HFF-Myc (cell line): ENCODE measurements at regions not wholly inside any gene's neighbourhood (a gene's known extent, or its start where the extent isn't known, plus 50 kb on each side); places are given as distances from the start of the nearest gene placed in this dataset.

Experiments
- DNase-seq: peaks from one replicate; pipeline ENCODE4 v3.0.0-alpha.2; 2011; ENCODE audit warnings: low read depth; ENCODE audit errors: extremely low read depth
- H3K4me3 ChIP-seq: replicated peaks from 2 replicates; pipeline ENCODE4 v1.5.1; 2011; ENCODE audit warnings: low read depth, mild to moderate bottlenecking, control low read depth, low read length
- TF ChIP-seq, protein P1 (sequence below): IDR thresholded peaks from 2 replicates; pipeline ENCODE4 v1.5.1; 2012; ENCODE audit warnings: mild to moderate bottlenecking, low read depth, low read length, control low read depth; ENCODE audit errors: missing control alignments

DNA sequence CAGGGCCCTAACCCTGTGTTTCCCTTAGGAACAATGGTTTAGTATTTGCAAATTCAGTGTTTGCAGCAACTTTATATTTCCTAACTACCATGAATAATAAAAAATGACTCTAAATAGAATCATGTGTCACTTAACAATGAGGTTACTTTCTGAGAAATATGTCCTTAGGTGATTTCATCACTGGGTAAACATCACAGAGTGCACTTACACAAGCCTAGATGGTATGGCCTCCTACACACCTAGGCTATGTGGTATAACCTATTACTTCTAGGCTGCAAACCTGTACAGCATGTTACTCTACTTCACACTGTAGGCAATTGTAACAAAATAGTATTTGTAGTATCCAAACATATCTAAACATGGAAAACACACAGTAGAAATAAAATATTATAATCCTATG lies 1174.6 kb upstream of the LRRTM3 start:
- no peak for DNase-seq
- no peak overlapping the region for H3K4me3 ChIP-seq
- TF ChIP-seq, protein P1, sequence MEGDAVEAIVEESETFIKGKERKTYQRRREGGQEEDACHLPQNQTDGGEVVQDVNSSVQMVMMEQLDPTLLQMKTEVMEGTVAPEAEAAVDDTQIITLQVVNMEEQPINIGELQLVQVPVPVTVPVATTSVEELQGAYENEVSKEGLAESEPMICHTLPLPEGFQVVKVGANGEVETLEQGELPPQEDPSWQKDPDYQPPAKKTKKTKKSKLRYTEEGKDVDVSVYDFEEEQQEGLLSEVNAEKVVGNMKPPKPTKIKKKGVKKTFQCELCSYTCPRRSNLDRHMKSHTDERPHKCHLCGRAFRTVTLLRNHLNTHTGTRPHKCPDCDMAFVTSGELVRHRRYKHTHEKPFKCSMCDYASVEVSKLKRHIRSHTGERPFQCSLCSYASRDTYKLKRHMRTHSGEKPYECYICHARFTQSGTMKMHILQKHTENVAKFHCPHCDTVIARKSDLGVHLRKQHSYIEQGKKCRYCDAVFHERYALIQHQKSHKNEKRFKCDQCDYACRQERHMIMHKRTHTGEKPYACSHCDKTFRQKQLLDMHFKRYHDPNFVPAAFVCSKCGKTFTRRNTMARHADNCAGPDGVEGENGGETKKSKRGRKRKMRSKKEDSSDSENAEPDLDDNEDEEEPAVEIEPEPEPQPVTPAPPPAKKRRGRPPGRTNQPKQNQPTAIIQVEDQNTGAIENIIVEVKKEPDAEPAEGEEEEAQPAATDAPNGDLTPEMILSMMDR: no peak

DNA sequence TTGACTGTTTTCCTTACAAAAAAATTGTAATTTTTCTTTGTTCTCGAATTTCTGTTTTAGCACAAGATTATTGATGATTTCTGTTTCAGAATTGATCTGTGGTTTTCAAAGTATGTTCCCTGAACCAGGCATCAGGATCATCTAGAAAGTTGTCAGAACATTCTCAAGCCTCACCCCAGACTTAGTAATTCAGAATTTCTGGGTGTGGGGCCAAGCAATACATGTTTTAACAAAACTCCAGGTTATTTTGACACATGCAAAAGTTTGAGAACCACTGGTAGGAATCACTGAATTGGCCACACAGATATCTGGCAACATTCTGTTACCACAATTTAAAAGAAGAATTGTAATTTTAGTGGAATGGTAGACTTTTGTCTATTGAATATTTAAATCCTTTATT lies 1173.9 kb upstream of the LRRTM3 start:
- H3K4me3 ChIP-seq: no peak overlapping the region
- TF ChIP-seq, protein P1: no peak
- DNase-seq: no peak

DNA sequence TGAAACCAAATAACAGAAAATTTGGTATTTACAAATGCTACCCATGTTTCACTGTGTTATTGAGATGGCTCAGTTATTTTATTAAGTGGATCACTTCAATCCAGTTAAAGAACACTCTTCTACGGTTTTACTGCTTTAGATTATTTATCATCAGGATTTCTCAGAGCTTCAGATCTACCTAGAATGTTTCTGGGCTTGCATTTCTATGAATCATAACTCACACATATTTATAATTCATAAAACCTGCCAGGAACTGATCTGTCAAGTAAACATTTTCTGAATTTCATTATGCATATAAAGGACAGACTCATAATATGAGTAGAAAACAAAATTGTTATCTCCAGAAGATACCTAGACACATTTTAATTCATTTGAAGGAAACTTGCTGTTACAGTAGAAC lies 1172.3 kb upstream of the LRRTM3 start:
- H3K4me3 ChIP-seq: no peak overlapping the region
- no peak for DNase-seq
- TF ChIP-seq, protein P1: no peak

DNA sequence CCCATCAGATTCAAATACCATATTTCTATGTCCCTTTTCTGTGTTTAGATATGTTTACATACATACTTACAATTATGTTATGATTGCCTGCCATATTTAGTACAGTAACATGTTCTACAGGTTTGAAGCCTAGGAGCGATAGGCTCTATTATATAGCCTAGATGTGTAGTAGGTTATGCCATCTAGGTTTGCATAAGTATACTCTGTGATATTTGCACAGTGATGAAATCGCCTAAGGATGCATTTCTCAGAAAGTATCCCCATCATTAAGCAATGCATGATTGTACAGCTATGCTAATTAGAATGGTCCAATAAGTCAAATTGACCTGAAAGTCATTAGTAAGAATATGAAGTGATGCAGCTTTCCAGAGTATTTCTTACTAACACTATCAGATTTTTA lies 1171.7 kb upstream of the LRRTM3 start:
- TF ChIP-seq, protein P1: no peak
- DNase-seq: no peak
- H3K4me3 ChIP-seq: no peak overlapping the region

DNA sequence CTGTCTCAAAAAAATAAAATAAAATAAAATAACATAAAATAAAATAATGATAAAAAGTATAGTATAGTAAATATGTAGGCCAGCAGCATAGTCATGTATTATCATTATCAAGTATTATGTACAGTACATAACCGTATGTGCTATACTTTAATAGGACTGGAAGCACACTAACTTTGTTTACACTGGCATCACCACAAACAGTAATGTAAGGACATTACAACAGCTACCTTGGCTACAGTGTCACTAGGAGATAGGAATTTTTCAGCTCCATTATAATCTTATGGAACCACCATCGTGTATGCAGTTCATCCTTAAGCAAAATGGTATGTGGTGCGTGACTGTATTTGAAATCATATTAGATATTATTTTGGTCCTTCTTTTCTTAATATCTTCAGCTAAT lies 1163.5 kb upstream of the LRRTM3 start:
- no peak overlapping the region for H3K4me3 ChIP-seq
- DNase-seq: no peak
- TF ChIP-seq, protein P1: no peak

DNA sequence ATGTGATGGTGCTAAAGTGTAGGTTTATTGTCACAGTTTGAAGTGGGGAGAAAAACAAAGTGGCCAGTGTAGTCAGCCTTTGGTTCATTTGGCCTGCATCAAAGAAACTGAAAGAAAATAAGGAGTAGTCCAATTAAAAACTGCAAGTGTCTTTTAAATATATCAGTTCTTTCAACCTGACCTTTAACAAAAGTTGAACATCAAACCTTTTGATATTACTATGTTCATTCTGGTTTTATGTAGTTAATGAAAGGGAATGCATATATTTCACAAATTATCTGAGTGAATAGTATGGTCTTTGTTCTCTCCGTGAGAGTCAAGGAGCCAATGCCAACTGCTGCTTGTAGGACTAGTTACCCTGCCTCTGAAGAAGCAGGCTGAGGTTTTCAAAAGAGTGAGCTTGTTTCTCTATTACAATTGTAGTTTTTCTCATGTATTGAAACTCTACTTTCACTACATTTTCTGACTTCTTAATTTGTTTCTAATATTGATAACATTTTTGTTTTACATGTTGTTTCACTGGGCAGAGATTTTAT lies 1160.8 kb upstream of the LRRTM3 start:
- no peak for DNase-seq
- TF ChIP-seq, protein P1: no peak
- no peak overlapping the region for H3K4me3 ChIP-seq

DNA sequence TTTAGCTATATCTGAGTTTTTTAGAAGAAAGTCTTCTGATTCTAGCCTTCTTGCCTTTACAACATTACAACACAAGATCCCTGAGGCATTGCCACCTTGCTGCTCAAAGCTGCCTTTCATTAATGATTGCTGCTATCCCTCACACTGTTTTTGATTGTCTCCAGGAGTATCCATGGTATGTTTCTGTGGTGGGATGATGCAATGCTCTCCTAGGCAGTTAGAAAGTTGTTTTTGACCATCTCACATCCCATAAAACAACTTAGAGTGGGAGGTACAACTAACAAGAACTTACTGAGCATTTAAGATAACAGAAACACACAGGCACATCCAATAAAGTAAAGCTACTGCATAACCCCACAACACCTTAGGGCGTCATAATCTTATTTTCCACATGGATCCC lies 1156.0 kb upstream of the LRRTM3 start:
- H3K4me3 ChIP-seq: no peak overlapping the region
- TF ChIP-seq, protein P1: no peak
- DNase-seq: no peak
